Right renal cortex interstitium (tissue), 3 donors: ENCODE measurements at regions not wholly inside any gene's neighbourhood (a gene's known extent, or its start where the extent isn't known, plus 50 kb on each side); places are given as distances from the start of the nearest gene placed in this dataset.
A peak's percentile ranks its signal among the peaks of the same experiment; 100 is the strongest.
"Not testable (repeated sequence)": the region's sequence is repeated elsewhere in the genome, so short reads cannot be mapped to it uniquely, and the experiment has no call there.

Experiments used
- DNase-seq, 3 donors: peaks; one replicate each; pipeline ENCODE4 v3.0.0-alpha.2; 2013; ENCODE audit warnings: low read depth in 3 of 3, low spot score in 2 of 3

- DNase-seq: no peak
Observed at GRCh38 chr6:51120016-51120415, 301.3 kb downstream of the TFAP2B start.

- DNase-seq: not testable (repeated sequence)
Observed at GRCh38 chr6:51121380-51121976, 302.8 kb downstream of the TFAP2B start.

GRCh38 chr6:51129043-51129442 is 310.4 kb downstream of the TFAP2B start:
- DNase-seq: no peak

- no peak for DNase-seq
Observed at GRCh38 chr6:51137777-51138176, 319.1 kb downstream of the TFAP2B start.

- DNase-seq: no peak
Observed at GRCh38 chr6:51139950-51140385, 321.3 kb downstream of the TFAP2B start.

- DNase-seq: no peak
Observed at GRCh38 chr6:51141080-51141479, 322.4 kb downstream of the TFAP2B start.

GRCh38 chr6:51147756-51148155 is 329.1 kb downstream of the TFAP2B start:
- no peak for DNase-seq

- no peak for DNase-seq
Observed at GRCh38 chr6:51152594-51152993, 333.9 kb downstream of the TFAP2B start.

- no peak for DNase-seq
Observed at GRCh38 chr6:51153109-51153508, 334.4 kb downstream of the TFAP2B start.

GRCh38 chr6:51154925-51155324 is 336.3 kb downstream of the TFAP2B start:
- not testable (repeated sequence) for DNase-seq

GRCh38 chr6:51159260-51159659 is 340.6 kb downstream of the TFAP2B start:
- DNase-seq: not testable (repeated sequence)

GRCh38 chr6:51161752-51162151 is 343.1 kb downstream of the TFAP2B start:
- no peak for DNase-seq

- no peak for DNase-seq
Observed at GRCh38 chr6:51163843-51164529, 345.3 kb downstream of the TFAP2B start.

GRCh38 chr6:51166914-51167313 is 348.2 kb downstream of the TFAP2B start:
- DNase-seq: no peak

GRCh38 chr6:51167468-51167867 is 348.8 kb downstream of the TFAP2B start:
- no peak for DNase-seq

GRCh38 chr6:51182827-51183226 is 364.2 kb downstream of the TFAP2B start:
- DNase-seq: peak in 2 of 3 donors; percentile 10 to 18

GRCh38 chr6:51184046-51184445 is 365.4 kb downstream of the TFAP2B start:
- no peak for DNase-seq

GRCh38 chr6:51193163-51193562 is 374.5 kb downstream of the TFAP2B start:
- DNase-seq: not testable (repeated sequence)

GRCh38 chr6:51199105-51199552 is 380.5 kb downstream of the TFAP2B start:
- DNase-seq: no peak

- DNase-seq: no peak
Observed at GRCh38 chr6:51199733-51200260, 381.1 kb downstream of the TFAP2B start.

GRCh38 chr6:51200676-51201075 is 382.0 kb downstream of the TFAP2B start:
- DNase-seq: no peak

- not testable (repeated sequence) for DNase-seq
Observed at GRCh38 chr6:51202653-51203052, 384.0 kb downstream of the TFAP2B start.
